ENCODE measurements at regions not wholly inside any gene's neighbourhood (a gene's known extent, or its start where the extent isn't known, plus 50 kb on each side); places are given as distances from the start of the nearest gene placed in this dataset.

GRCh38 chr20:56143759-56144158 lies 104.8 kb upstream of the MC3R start:
- H3K27me3 ChIP-seq (ENCODE audit: insufficient read depth, low read depth, low read length), result no peaks in the 10 kb centered on the region
- no peak overlapping the region for H2AFZ ChIP-seq (ENCODE audit: low read depth, low read length)
- no peaks in the 10 kb centered on the region for H3K9me2 ChIP-seq (ENCODE audit: insufficient read depth, low read length)
- no peaks in the 10 kb centered on the region for H3K79me2 ChIP-seq (replicated peaks; ENCODE audit: insufficient read depth, low read length)
- H3K9me3 ChIP-seq (ENCODE audit: low read length), result no peaks in the 10 kb centered on the region
- no peak overlapping the region for H3K9ac ChIP-seq (ENCODE audit: low read length)
- no peaks in the 10 kb centered on the region for H3F3A ChIP-seq (ENCODE audit: insufficient read depth, low read length, poor library complexity, severe bottlenecking)
- H4K20me1 ChIP-seq (ENCODE audit: insufficient read depth), result no peaks in the 10 kb centered on the region
- no peak overlapping the region for H3K4me2 ChIP-seq (ENCODE audit: low read length)
- H3K27ac ChIP-seq (ENCODE audit: low read length), result no peak overlapping the region
- no peaks in the 10 kb centered on the region for H3K36me3 ChIP-seq (ENCODE audit: insufficient read depth, low read length)
- H3K4me3 ChIP-seq (ENCODE audit: low read length), result no peak overlapping the region
- TF ChIP-seq EP300 (conservative IDR thresholded peaks at IDR 0.05; ENCODE audit: poor library complexity, severe bottlenecking) (no peak), SMC3 (conservative IDR thresholded peaks at IDR 0.05; ENCODE audit: poor library complexity) (no peak), REST (IDR thresholded peaks at IDR 0.05; ENCODE audit: borderline replicate concordance) (no peak), EZH2 (IDR thresholded peaks at IDR 0.05; ENCODE audit: borderline replicate concordance, insufficient read depth, low read length, poor library complexity, severe bottlenecking) (no peak), RAD21 (conservative IDR thresholded peaks at IDR 0.05) (no peak), MXI1 (conservative IDR thresholded peaks at IDR 0.05; ENCODE audit: poor library complexity, severe bottlenecking) (no peak), TAF1 (IDR thresholded peaks at IDR 0.05; ENCODE audit: low read depth) (no peak), POLR2AphosphoS5 (IDR thresholded peaks at IDR 0.05) (no peak)
- TF ChIP-seq, protein P1, sequence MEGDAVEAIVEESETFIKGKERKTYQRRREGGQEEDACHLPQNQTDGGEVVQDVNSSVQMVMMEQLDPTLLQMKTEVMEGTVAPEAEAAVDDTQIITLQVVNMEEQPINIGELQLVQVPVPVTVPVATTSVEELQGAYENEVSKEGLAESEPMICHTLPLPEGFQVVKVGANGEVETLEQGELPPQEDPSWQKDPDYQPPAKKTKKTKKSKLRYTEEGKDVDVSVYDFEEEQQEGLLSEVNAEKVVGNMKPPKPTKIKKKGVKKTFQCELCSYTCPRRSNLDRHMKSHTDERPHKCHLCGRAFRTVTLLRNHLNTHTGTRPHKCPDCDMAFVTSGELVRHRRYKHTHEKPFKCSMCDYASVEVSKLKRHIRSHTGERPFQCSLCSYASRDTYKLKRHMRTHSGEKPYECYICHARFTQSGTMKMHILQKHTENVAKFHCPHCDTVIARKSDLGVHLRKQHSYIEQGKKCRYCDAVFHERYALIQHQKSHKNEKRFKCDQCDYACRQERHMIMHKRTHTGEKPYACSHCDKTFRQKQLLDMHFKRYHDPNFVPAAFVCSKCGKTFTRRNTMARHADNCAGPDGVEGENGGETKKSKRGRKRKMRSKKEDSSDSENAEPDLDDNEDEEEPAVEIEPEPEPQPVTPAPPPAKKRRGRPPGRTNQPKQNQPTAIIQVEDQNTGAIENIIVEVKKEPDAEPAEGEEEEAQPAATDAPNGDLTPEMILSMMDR (IDR thresholded peaks at IDR 0.05; ENCODE audit: poor library complexity, severe bottlenecking), result no peak

DNA sequence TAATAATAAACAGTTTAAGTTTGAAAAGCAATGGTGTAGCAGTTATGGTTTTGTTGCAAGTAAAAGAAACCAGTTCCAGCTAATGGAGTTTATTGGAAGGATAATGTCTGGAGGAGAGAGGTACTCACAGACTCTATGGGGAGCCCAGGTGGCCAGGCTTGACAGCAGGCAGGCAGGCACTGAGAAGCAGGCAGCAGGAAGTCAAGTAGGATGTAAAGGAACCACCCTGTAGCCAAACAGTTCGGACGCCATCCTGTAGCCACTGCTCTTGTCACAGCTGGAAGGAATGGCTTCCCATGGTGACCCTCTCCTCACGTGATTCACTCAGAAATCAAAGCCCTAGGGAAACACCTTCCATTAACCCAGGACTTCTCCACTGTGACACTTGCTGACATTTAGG lies 96.7 kb upstream of the MC3R start:
- Histone ChIP-seq H3K9me2 (ENCODE audit: insufficient read depth, low read length) (no peaks in the 10 kb centered on the region), H3K27me3 (ENCODE audit: insufficient read depth, low read depth, low read length) (no peaks in the 10 kb centered on the region), H3K79me2 (replicated peaks; ENCODE audit: insufficient read depth, low read length) (no peaks in the 10 kb centered on the region), H2AFZ (ENCODE audit: low read depth, low read length) (no peak overlapping the region), H3K4me3 (ENCODE audit: low read length) (no peak overlapping the region), H3K9ac (ENCODE audit: low read length) (no peak overlapping the region), H3K27ac (ENCODE audit: low read length) (no peak overlapping the region), H3K36me3 (ENCODE audit: insufficient read depth, low read length) (no peaks in the 10 kb centered on the region), H3F3A (ENCODE audit: insufficient read depth, low read length, poor library complexity, severe bottlenecking) (no peaks in the 10 kb centered on the region), H4K20me1 (ENCODE audit: insufficient read depth) (no peaks in the 10 kb centered on the region), H3K4me2 (ENCODE audit: low read length) (no peak overlapping the region), H3K9me3 (ENCODE audit: low read length) (no peaks in the 10 kb centered on the region)
- no peak for TF ChIP-seq SMC3 (conservative IDR thresholded peaks at IDR 0.05; ENCODE audit: poor library complexity)
- TF ChIP-seq, protein P1 (IDR thresholded peaks at IDR 0.05; ENCODE audit: poor library complexity, severe bottlenecking), result no peak
- no peak for TF ChIP-seq RAD21 (conservative IDR thresholded peaks at IDR 0.05)
- TF ChIP-seq REST (IDR thresholded peaks at IDR 0.05; ENCODE audit: borderline replicate concordance), result no peak
- no peak for TF ChIP-seq EP300 (conservative IDR thresholded peaks at IDR 0.05; ENCODE audit: poor library complexity, severe bottlenecking)
- TF ChIP-seq EZH2 (IDR thresholded peaks at IDR 0.05; ENCODE audit: borderline replicate concordance, insufficient read depth, low read length, poor library complexity, severe bottlenecking), result no peak
- no peak for TF ChIP-seq POLR2AphosphoS5 (IDR thresholded peaks at IDR 0.05)
- no peak for TF ChIP-seq MXI1 (conservative IDR thresholded peaks at IDR 0.05; ENCODE audit: poor library complexity, severe bottlenecking)
